ENCODE measurements at regions not wholly inside any gene's neighbourhood (a gene's known extent, or its start where the extent isn't known, plus 50 kb on each side); places are given as distances from the start of the nearest gene placed in this dataset.

DNA sequence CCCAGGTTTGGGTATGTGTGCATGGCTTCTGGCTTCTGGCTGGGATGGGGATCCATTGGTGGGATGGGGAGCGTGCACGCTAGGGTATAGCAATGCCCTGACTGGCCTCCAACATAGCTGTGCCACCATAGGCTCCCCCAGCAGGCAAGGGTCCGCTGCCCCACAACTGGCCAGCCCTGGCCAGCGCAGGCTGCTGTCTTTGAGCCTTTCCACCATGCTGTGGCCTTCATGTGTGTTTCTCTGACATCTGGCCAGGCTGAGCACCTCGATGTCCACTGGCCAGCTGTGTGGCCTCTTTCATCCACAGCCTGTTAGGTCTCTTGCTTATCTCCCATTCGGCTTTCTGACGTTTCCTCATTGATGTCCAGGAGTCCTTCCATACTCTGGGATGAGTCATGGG lies 231.3 kb downstream of the NDUFA10 start:
- H3K9ac ChIP-seq (ENCODE audit: insufficient read depth, low read length) = no peak overlapping the region
- TF ChIP-seq EZH2 (IDR thresholded peaks at IDR 0.05; ENCODE audit: low read length, missing control alignments) = no peak
- TF ChIP-seq, protein P1, sequence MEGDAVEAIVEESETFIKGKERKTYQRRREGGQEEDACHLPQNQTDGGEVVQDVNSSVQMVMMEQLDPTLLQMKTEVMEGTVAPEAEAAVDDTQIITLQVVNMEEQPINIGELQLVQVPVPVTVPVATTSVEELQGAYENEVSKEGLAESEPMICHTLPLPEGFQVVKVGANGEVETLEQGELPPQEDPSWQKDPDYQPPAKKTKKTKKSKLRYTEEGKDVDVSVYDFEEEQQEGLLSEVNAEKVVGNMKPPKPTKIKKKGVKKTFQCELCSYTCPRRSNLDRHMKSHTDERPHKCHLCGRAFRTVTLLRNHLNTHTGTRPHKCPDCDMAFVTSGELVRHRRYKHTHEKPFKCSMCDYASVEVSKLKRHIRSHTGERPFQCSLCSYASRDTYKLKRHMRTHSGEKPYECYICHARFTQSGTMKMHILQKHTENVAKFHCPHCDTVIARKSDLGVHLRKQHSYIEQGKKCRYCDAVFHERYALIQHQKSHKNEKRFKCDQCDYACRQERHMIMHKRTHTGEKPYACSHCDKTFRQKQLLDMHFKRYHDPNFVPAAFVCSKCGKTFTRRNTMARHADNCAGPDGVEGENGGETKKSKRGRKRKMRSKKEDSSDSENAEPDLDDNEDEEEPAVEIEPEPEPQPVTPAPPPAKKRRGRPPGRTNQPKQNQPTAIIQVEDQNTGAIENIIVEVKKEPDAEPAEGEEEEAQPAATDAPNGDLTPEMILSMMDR (conservative IDR thresholded peaks at IDR 0.05 in 1 of 2, IDR thresholded peaks at IDR 0.05 in 1 of 2; ENCODE audit: low read depth in 1 of 2, low read length in 2 of 2) = no peak
- H2AFZ ChIP-seq (ENCODE audit: low read length) = no peak overlapping the region
- H3K27ac ChIP-seq (ENCODE audit: insufficient read depth, low read length) = no peak overlapping the region
- H3K27me3 ChIP-seq (ENCODE audit: control insufficient read depth, insufficient read depth, low read length) = no peaks in the 10 kb centered on the region
- H3K79me2 ChIP-seq (ENCODE audit: control insufficient read depth, insufficient read depth, low read length) = no peaks in the 10 kb centered on the region
- H3K9me3 ChIP-seq (ENCODE audit: control insufficient read depth, insufficient read depth, low read depth, low read length) = no peaks in the 10 kb centered on the region
- no peaks in the 10 kb centered on the region for H4K20me1 ChIP-seq (ENCODE audit: control insufficient read depth, extremely low read depth, insufficient read depth, low read length)
- no peak overlapping the region for H3K4me2 ChIP-seq (ENCODE audit: extremely low read depth, insufficient read depth, low read length)
- no peak for DNase-seq (ENCODE audit: low read depth in 2 of 2)
- no peaks in the 10 kb centered on the region for H3K4me1 ChIP-seq (ENCODE audit: control insufficient read depth, extremely low read depth, insufficient read depth, low read length)
- H3K4me3 ChIP-seq (replicated peaks in 1 of 4; ENCODE audit: control extremely low read depth in 1 of 4, insufficient read depth in 1 of 4, low read depth in 3 of 4, low read length in 4 of 4) = no peak overlapping the region
- H3K36me3 ChIP-seq (ENCODE audit: control insufficient read depth, insufficient read depth, low read length) = no peaks in the 10 kb centered on the region

DNA sequence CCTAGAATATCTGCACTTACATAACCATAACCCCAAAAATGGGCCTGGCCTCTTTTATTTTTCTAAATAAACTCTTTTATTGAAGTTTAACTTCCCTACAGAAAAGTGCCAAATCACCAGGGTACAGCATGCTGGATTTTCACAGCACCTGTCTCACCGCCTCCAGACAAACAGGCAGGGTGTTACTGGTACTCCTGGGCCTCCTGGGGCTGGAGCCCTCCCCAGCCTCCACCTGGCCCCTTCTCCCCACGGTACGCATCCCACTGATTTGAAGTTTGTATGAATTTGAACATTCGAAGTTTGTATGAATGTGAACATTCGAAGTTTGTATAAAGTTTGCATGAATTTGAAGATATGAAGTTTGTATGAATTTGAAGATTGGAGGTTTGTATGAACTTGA lies 232.1 kb downstream of the NDUFA10 start:
- Histone ChIP-seq H3K36me3 (ENCODE audit: control insufficient read depth, insufficient read depth, low read length) (no peaks in the 10 kb centered on the region), H3K27ac (ENCODE audit: insufficient read depth, low read length) (no peak overlapping the region), H3K79me2 (ENCODE audit: control insufficient read depth, insufficient read depth, low read length) (no peaks in the 10 kb centered on the region), H3K4me2 (ENCODE audit: extremely low read depth, insufficient read depth, low read length) (no peak overlapping the region), H2AFZ (ENCODE audit: low read length) (no peak overlapping the region), H3K9me3 (ENCODE audit: control insufficient read depth, insufficient read depth, low read depth, low read length) (no peaks in the 10 kb centered on the region), H3K4me1 (ENCODE audit: control insufficient read depth, extremely low read depth, insufficient read depth, low read length) (no peaks in the 10 kb centered on the region), H3K27me3 (ENCODE audit: control insufficient read depth, insufficient read depth, low read length) (no peaks in the 10 kb centered on the region), H3K4me3 (replicated peaks in 1 of 4; ENCODE audit: control extremely low read depth in 1 of 4, insufficient read depth in 1 of 4, low read depth in 3 of 4, low read length in 4 of 4) (no peak overlapping the region), H4K20me1 (ENCODE audit: control insufficient read depth, extremely low read depth, insufficient read depth, low read length) (no peaks in the 10 kb centered on the region), H3K9ac (ENCODE audit: insufficient read depth, low read length) (no peak overlapping the region)
- no peak for DNase-seq (ENCODE audit: low read depth in 2 of 2)
- TF ChIP-seq EZH2 (IDR thresholded peaks at IDR 0.05; ENCODE audit: low read length, missing control alignments) = no peak
- TF ChIP-seq, protein P1 (conservative IDR thresholded peaks at IDR 0.05 in 1 of 2, IDR thresholded peaks at IDR 0.05 in 1 of 2; ENCODE audit: low read depth in 1 of 2, low read length in 2 of 2) = no peak

DNA sequence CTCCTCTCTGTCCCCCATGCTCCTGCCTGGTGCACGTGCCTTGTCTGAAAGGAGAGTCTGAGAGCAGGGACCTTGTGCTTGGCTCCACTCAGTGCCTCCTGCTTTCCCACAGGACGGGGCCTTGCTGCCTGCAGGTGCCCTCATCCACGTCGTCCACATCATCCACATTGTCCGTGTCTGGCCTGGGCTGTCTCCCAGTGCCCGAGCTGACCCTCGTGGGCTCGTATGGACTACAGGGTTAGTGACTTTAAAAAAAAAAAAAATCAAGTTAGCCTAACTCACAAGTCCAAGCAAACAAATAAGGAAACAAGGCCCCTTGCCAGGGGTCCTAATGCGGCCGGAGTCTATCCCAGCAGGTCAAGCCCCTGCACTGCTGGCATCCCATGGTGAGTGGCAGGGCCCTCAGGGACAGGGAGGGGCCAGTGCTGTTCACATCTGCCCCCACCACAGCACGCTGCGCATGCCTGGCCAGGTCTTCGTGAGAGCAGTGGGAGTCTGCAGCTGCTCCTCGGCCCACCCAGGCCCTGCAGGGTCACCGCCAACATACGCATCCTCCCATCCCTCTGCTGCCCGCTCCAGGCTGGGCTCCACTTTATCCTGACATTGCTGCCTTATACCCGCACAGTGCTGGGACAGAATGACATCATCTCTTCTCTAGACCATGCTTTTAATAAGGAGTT lies 232.6 kb downstream of the NDUFA10 start:
- no peaks in the 10 kb centered on the region for H3K79me2 ChIP-seq (ENCODE audit: control insufficient read depth, insufficient read depth, low read length)
- H2AFZ ChIP-seq (ENCODE audit: low read length) = no peak overlapping the region
- no peak for DNase-seq (ENCODE audit: low read depth in 2 of 2)
- H3K4me1 ChIP-seq (ENCODE audit: control insufficient read depth, extremely low read depth, insufficient read depth, low read length) = no peaks in the 10 kb centered on the region
- no peak overlapping the region for H3K4me3 ChIP-seq (replicated peaks in 1 of 4; ENCODE audit: control extremely low read depth in 1 of 4, insufficient read depth in 1 of 4, low read depth in 3 of 4, low read length in 4 of 4)
- no peaks in the 10 kb centered on the region for H4K20me1 ChIP-seq (ENCODE audit: control insufficient read depth, extremely low read depth, insufficient read depth, low read length)
- H3K4me2 ChIP-seq (ENCODE audit: extremely low read depth, insufficient read depth, low read length) = no peak overlapping the region
- H3K36me3 ChIP-seq (ENCODE audit: control insufficient read depth, insufficient read depth, low read length) = no peaks in the 10 kb centered on the region
- no peaks in the 10 kb centered on the region for H3K9me3 ChIP-seq (ENCODE audit: control insufficient read depth, insufficient read depth, low read depth, low read length)
- TF ChIP-seq, protein P1 (conservative IDR thresholded peaks at IDR 0.05 in 1 of 2, IDR thresholded peaks at IDR 0.05 in 1 of 2; ENCODE audit: low read depth in 1 of 2, low read length in 2 of 2) = no peak
- no peak for TF ChIP-seq EZH2 (IDR thresholded peaks at IDR 0.05; ENCODE audit: low read length, missing control alignments)
- no peak overlapping the region for H3K9ac ChIP-seq (ENCODE audit: insufficient read depth, low read length)
- H3K27ac ChIP-seq (ENCODE audit: insufficient read depth, low read length) = no peak overlapping the region
- H3K27me3 ChIP-seq (ENCODE audit: control insufficient read depth, insufficient read depth, low read length) = no peaks in the 10 kb centered on the region
